ENCODE measurements at regions not wholly inside any gene's neighbourhood (a gene's known extent, or its start where the extent isn't known, plus 50 kb on each side); places are given as distances from the start of the nearest gene placed in this dataset.

GRCh38 chr14:22476887-22477286, 112.1 kb downstream of the DAD1 start:
- peaks cover 9% of the 10 kb centered on the region for H3K4me1 ChIP-seq
- H3K4me2 ChIP-seq (ENCODE audit: low read length), result no peak overlapping the region
- TF ChIP-seq, protein P1, sequence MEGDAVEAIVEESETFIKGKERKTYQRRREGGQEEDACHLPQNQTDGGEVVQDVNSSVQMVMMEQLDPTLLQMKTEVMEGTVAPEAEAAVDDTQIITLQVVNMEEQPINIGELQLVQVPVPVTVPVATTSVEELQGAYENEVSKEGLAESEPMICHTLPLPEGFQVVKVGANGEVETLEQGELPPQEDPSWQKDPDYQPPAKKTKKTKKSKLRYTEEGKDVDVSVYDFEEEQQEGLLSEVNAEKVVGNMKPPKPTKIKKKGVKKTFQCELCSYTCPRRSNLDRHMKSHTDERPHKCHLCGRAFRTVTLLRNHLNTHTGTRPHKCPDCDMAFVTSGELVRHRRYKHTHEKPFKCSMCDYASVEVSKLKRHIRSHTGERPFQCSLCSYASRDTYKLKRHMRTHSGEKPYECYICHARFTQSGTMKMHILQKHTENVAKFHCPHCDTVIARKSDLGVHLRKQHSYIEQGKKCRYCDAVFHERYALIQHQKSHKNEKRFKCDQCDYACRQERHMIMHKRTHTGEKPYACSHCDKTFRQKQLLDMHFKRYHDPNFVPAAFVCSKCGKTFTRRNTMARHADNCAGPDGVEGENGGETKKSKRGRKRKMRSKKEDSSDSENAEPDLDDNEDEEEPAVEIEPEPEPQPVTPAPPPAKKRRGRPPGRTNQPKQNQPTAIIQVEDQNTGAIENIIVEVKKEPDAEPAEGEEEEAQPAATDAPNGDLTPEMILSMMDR (IDR thresholded peaks at IDR 0.05), result no peak
- no peaks in the 10 kb centered on the region for H3K9me3 ChIP-seq (ENCODE audit: control insufficient read depth, low read length)
- H3K27ac ChIP-seq, result no peak overlapping the region
- no peak overlapping the region for H3K4me3 ChIP-seq (ENCODE audit: low read depth, low read length)
- H2AFZ ChIP-seq, result no peak overlapping the region
- no peak overlapping the region for H3K9ac ChIP-seq
- no peaks in the 10 kb centered on the region for H3K27me3 ChIP-seq (ENCODE audit: control insufficient read depth, insufficient read depth, low read length)
- no peaks in the 10 kb centered on the region for H3K36me3 ChIP-seq (ENCODE audit: control insufficient read depth, insufficient read depth, low read length)
- no peaks in the 10 kb centered on the region for H3K79me2 ChIP-seq

DNA sequence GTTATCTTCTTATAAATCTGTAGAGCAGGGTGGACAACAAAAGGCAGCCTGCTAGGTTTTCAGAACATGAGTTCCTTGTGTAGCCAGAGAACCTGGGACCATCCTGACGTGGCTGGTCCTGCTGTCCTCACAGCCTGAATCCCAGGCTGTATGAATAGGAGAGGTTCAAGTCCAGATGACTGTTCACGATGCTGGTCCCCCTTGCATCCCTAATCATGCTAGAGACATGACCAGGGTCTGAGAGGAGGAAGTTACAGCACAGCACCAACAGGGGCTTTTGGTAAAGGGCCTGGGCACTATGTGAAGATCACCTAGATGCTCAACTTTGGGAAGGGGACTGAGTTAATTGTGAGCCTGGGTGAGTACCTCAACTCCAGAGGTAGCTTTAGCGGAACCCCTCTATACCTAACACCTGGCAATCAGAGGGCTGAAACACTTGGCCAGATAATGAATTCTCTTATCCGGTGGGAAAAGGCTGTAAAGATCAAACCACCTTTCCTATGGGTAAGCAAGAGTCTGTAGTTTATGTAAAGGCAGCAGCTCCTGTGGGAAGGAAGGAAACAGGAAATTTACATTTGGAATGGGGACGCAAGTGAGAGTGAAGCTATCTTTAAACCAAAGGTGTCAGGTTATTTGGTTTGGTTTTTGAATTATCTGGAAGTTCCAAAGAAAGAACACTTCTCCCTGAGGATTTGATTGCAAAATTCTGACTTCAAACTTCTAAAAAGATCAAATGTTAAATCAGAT, 112.8 kb downstream of the DAD1 start:
- Histone ChIP-seq H3K36me3 (ENCODE audit: control insufficient read depth, insufficient read depth, low read length) (no peaks in the 10 kb centered on the region), H2AFZ (no peak overlapping the region), H3K4me3 (ENCODE audit: low read depth, low read length) (no peak overlapping the region), H3K27ac (no peak overlapping the region), H3K4me2 (ENCODE audit: low read length) (no peak overlapping the region), H3K9ac (no peak overlapping the region), H3K27me3 (ENCODE audit: control insufficient read depth, insufficient read depth, low read length) (no peaks in the 10 kb centered on the region), H3K79me2 (no peaks in the 10 kb centered on the region), H3K9me3 (ENCODE audit: control insufficient read depth, low read length) (no peaks in the 10 kb centered on the region), H3K4me1 (peaks cover 9% of the 10 kb centered on the region)
- TF ChIP-seq, protein P1 (IDR thresholded peaks at IDR 0.05), result no peak

- Histone ChIP-seq H3K79me2 (no peaks in the 10 kb centered on the region), H3K27ac (no peak overlapping the region), H3K9me3 (ENCODE audit: control insufficient read depth, low read length) (no peaks in the 10 kb centered on the region), H3K9ac (no peak overlapping the region), H3K4me2 (ENCODE audit: low read length) (no peak overlapping the region), H3K36me3 (ENCODE audit: control insufficient read depth, insufficient read depth, low read length) (no peaks in the 10 kb centered on the region), H3K4me1 (peaks cover 9% of the 10 kb centered on the region), H2AFZ (no peak overlapping the region), H3K27me3 (ENCODE audit: control insufficient read depth, insufficient read depth, low read length) (no peaks in the 10 kb centered on the region), H3K4me3 (ENCODE audit: low read depth, low read length) (no peak overlapping the region)
- TF ChIP-seq, protein P1 (IDR thresholded peaks at IDR 0.05), result no peak
These were observed 113.6 kb downstream of the DAD1 start for GRCh38 chr14:22475381-22475780.

DNA sequence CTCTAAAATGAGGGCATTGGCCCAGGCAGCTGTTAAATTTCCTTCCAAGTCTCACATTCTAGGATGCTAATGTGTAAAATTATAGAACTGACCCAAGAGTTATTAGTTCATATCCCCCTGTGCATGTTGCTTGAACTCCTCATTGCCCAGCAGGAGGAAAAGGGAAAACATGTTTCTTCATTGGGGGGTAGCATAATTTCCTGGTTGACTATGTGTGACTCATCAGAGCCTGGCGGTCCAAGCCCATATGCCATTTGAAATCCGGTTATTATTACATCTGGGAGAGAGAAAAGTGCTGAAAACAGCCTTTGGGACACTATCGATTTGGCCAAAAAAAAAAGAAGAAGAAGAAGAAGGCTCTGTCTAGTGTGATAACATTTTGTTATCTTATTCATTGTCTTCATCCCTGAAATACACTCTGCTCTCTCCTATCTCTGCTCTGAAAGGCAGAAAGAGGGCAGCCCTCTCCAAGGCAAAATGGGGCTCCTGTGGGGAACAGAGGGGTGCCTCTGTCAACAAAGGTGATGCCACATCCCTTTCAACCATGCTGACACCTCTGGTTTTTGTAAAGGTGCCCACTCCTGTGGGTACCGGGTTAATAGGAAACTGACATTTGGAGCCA, 114.2 kb downstream of the DAD1 start:
- H3K36me3 ChIP-seq (ENCODE audit: control insufficient read depth, insufficient read depth, low read length), result no peaks in the 10 kb centered on the region
- H3K79me2 ChIP-seq, result no peaks in the 10 kb centered on the region
- no peak overlapping the region for H2AFZ ChIP-seq
- peaks cover 8% of the 10 kb centered on the region for H3K4me1 ChIP-seq
- no peak overlapping the region for H3K4me3 ChIP-seq (ENCODE audit: low read depth, low read length)
- H3K9me3 ChIP-seq (ENCODE audit: control insufficient read depth, low read length), result no peaks in the 10 kb centered on the region
- TF ChIP-seq, protein P1 (IDR thresholded peaks at IDR 0.05), result no peak
- H3K9ac ChIP-seq, result no peak overlapping the region
- no peak overlapping the region for H3K27ac ChIP-seq
- no peaks in the 10 kb centered on the region for H3K27me3 ChIP-seq (ENCODE audit: control insufficient read depth, insufficient read depth, low read length)
- no peak overlapping the region for H3K4me2 ChIP-seq (ENCODE audit: low read length)
